ENCODE measurements at regions not wholly inside any gene's neighbourhood (a gene's known extent, or its start where the extent isn't known, plus 50 kb on each side); places are given as distances from the start of the nearest gene placed in this dataset.

- TF ChIP-seq, protein P1, sequence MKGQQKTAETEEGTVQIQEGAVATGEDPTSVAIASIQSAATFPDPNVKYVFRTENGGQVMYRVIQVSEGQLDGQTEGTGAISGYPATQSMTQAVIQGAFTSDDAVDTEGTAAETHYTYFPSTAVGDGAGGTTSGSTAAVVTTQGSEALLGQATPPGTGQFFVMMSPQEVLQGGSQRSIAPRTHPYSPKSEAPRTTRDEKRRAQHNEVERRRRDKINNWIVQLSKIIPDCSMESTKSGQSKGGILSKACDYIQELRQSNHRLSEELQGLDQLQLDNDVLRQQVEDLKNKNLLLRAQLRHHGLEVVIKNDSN (IDR thresholded peaks at IDR 0.05), result no peak
- TF ChIP-seq TCF12 (IDR thresholded peaks at IDR 0.05; ENCODE audit: low read depth) (no peak), NFIC (IDR thresholded peaks at IDR 0.05) (no peak), TEAD4 (IDR thresholded peaks at IDR 0.05) (no peak), REST (IDR thresholded peaks at IDR 0.05; ENCODE audit: low read depth) (no peak), EP300 (IDR thresholded peaks at IDR 0.05; ENCODE audit: borderline replicate concordance) (no peak), CEBPB (IDR thresholded peaks at IDR 0.05) (no peak), CREB1 (IDR thresholded peaks at IDR 0.05; ENCODE audit: low read depth) (no peak), YY1 (IDR thresholded peaks at IDR 0.05; ENCODE audit: low read depth) (no peak), TAF1 (IDR thresholded peaks at IDR 0.05; ENCODE audit: low read depth) (no peak), EGR1 (IDR thresholded peaks at IDR 0.05) (no peak), ZBTB7A (IDR thresholded peaks at IDR 0.05; ENCODE audit: low read depth) (no peak), MAX (IDR thresholded peaks at IDR 0.05) (no peak)
Observed at GRCh38 chr2:10514743-10515142, 66.6 kb upstream of the ODC1 start.

DNA sequence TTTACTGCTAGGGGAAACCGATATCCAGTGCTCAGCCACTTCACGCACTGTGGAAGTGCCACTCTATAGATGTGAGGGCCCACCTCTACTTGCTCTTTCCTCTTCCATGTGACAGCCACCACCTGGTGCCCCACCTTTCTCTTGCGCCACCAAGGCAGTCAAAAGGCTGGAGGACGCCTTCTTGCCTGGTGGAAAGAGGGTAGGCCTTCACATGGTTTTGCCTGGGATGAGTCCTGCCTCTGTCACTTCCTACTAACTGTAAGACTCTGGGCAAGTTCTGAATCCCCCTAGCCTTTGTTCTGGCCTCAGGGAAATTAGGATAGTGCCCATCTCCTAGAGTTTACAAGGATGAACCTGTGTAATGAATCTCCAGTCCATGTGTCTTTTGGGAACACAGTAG lies 66.1 kb upstream of the ODC1 start:
- no peak for TF ChIP-seq TEAD4 (IDR thresholded peaks at IDR 0.05)
- TF ChIP-seq, protein P1 (IDR thresholded peaks at IDR 0.05), result no peak
- TF ChIP-seq MAX (IDR thresholded peaks at IDR 0.05), result no peak
- TF ChIP-seq ZBTB7A (IDR thresholded peaks at IDR 0.05; ENCODE audit: low read depth), result no peak
- TF ChIP-seq RAD21 (IDR thresholded peaks at IDR 0.05; ENCODE audit: low read depth), result no peak
- no peak for TF ChIP-seq EGR1 (IDR thresholded peaks at IDR 0.05)
- TF ChIP-seq CEBPB (IDR thresholded peaks at IDR 0.05), result no peak
- TF ChIP-seq FOXM1 (IDR thresholded peaks at IDR 0.05; ENCODE audit: borderline replicate concordance, low read depth), result no peak
- no peak for TF ChIP-seq REST (IDR thresholded peaks at IDR 0.05; ENCODE audit: low read depth)
- TF ChIP-seq NFIC (IDR thresholded peaks at IDR 0.05), result no peak
- TF ChIP-seq CREB1 (IDR thresholded peaks at IDR 0.05; ENCODE audit: low read depth), result no peak
- TF ChIP-seq YY1 (IDR thresholded peaks at IDR 0.05; ENCODE audit: low read depth), result no peak

GRCh38 chr2:10513201-10513600 lies 65.1 kb upstream of the ODC1 start:
- no peak for TF ChIP-seq FOXM1 (IDR thresholded peaks at IDR 0.05; ENCODE audit: borderline replicate concordance, low read depth)
- TF ChIP-seq CEBPB (IDR thresholded peaks at IDR 0.05), result no peak
- no peak for TF ChIP-seq TEAD4 (IDR thresholded peaks at IDR 0.05)
- TF ChIP-seq RAD21 (IDR thresholded peaks at IDR 0.05; ENCODE audit: low read depth), result no peak
- TF ChIP-seq EGR1 (IDR thresholded peaks at IDR 0.05), result no peak
- TF ChIP-seq REST (IDR thresholded peaks at IDR 0.05; ENCODE audit: low read depth), result no peak
- TF ChIP-seq CREB1 (IDR thresholded peaks at IDR 0.05; ENCODE audit: low read depth), result no peak
- no peak for TF ChIP-seq TAF1 (IDR thresholded peaks at IDR 0.05; ENCODE audit: low read depth)
- no peak for TF ChIP-seq NFIC (IDR thresholded peaks at IDR 0.05)
- no peak for TF ChIP-seq TCF12 (IDR thresholded peaks at IDR 0.05; ENCODE audit: low read depth)
- no peak for TF ChIP-seq MAX (IDR thresholded peaks at IDR 0.05)
- no peak for TF ChIP-seq ZBTB7A (IDR thresholded peaks at IDR 0.05; ENCODE audit: low read depth)
- no peak for TF ChIP-seq EP300 (IDR thresholded peaks at IDR 0.05; ENCODE audit: borderline replicate concordance)
- TF ChIP-seq, protein P1 (IDR thresholded peaks at IDR 0.05), result no peak
- no peak for TF ChIP-seq YY1 (IDR thresholded peaks at IDR 0.05; ENCODE audit: low read depth)

DNA sequence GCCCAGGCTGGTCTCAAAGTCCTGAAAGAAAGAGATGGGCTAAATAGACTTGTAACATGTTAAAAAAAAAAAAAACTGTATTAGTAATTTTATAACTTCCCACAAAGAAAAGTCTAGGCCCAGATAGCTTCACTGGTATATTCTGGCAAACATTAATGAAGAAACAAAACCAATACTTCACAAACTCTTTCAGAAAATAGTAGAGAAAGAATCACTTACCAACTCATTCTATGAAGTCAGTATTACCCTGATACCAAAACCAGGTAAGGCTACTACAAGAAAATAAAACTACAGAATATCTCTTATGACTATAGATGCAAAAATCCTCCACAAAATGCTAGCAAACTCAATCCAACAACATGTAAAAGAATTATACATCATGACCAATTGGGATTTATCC lies 59.9 kb upstream of the ODC1 start:
- TF ChIP-seq YY1 (IDR thresholded peaks at IDR 0.05; ENCODE audit: low read depth) (no peak), CREB1 (IDR thresholded peaks at IDR 0.05; ENCODE audit: low read depth) (no peak), FOXM1 (IDR thresholded peaks at IDR 0.05; ENCODE audit: borderline replicate concordance, low read depth) (no peak), REST (IDR thresholded peaks at IDR 0.05; ENCODE audit: low read depth) (no peak), MAX (IDR thresholded peaks at IDR 0.05) (no peak), TEAD4 (IDR thresholded peaks at IDR 0.05) (no peak), NFIC (IDR thresholded peaks at IDR 0.05) (no peak), TCF12 (IDR thresholded peaks at IDR 0.05; ENCODE audit: low read depth) (no peak), RAD21 (IDR thresholded peaks at IDR 0.05; ENCODE audit: low read depth) (no peak), TAF1 (IDR thresholded peaks at IDR 0.05; ENCODE audit: low read depth) (no peak), EGR1 (IDR thresholded peaks at IDR 0.05) (no peak), EP300 (IDR thresholded peaks at IDR 0.05; ENCODE audit: borderline replicate concordance) (no peak), CEBPB (IDR thresholded peaks at IDR 0.05) (no peak), ZBTB7A (IDR thresholded peaks at IDR 0.05; ENCODE audit: low read depth) (no peak)
- TF ChIP-seq, protein P1 (IDR thresholded peaks at IDR 0.05), result no peak

Data from Ishikawa (cell line).